Esophagus squamous epithelium (tissue), 4 donors: ENCODE measurements at regions not wholly inside any gene's neighbourhood (a gene's known extent, or its start where the extent isn't known, plus 50 kb on each side); places are given as distances from the start of the nearest gene placed in this dataset.

Experiments
- POLR2A ChIP-seq, 4 donors: fragments of 450-650 bp; IDR thresholded peaks; one replicate each; pipeline ENCODE4 v1.6.1; 2017; ENCODE audit warnings: antibody characterized with exemption in 4 of 4, mild to moderate bottlenecking in 4 of 4, moderate library complexity in 3 of 4
- TF ChIP-seq, protein P1 (sequence below), 6 experiments: fragments of 450-650 bp in 4 of 6; fragments of 200-600 bp in 2 of 6; sonication (generic) in 2 of 6; IDR thresholded peaks; one replicate each; pipeline ENCODE4 v1.5.1; 2016 to 2019; ENCODE audit warnings: antibody characterized with exemption in 6 of 6, mild to moderate bottlenecking in 4 of 6, moderate library complexity in 4 of 6

DNA sequence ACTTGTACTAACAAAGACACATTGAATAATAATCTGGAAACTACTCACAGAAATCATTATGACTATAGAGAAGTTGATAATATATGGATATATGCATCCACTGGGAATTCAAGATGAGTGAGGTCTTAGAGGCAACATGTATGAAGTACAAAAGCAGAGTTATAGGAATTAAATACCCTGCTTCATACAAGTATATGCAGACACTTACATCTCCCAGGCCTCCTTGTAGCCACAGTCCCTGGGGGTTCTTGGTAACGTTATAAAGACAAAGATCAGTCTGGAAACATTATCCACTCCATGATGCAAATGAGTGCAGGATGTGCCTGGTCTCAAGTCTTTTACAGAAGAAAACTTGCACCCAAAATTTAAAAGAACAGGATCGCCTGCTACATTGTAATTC, 92.4 kb upstream of the ANXA1 start:
- no peak for TF ChIP-seq POLR2A (IDR thresholded peaks at IDR 0.05)
- TF ChIP-seq, protein P1, sequence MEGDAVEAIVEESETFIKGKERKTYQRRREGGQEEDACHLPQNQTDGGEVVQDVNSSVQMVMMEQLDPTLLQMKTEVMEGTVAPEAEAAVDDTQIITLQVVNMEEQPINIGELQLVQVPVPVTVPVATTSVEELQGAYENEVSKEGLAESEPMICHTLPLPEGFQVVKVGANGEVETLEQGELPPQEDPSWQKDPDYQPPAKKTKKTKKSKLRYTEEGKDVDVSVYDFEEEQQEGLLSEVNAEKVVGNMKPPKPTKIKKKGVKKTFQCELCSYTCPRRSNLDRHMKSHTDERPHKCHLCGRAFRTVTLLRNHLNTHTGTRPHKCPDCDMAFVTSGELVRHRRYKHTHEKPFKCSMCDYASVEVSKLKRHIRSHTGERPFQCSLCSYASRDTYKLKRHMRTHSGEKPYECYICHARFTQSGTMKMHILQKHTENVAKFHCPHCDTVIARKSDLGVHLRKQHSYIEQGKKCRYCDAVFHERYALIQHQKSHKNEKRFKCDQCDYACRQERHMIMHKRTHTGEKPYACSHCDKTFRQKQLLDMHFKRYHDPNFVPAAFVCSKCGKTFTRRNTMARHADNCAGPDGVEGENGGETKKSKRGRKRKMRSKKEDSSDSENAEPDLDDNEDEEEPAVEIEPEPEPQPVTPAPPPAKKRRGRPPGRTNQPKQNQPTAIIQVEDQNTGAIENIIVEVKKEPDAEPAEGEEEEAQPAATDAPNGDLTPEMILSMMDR (IDR thresholded peaks at IDR 0.05) = no peak
